Fibroblast of mammary gland (primary cell): ENCODE measurements at regions not wholly inside any gene's neighbourhood (a gene's known extent, or its start where the extent isn't known, plus 50 kb on each side); places are given as distances from the start of the nearest gene placed in this dataset.
A peak's percentile ranks its signal among the peaks of the same experiment; 100 is the strongest.

Experiments used
- DNase-seq: peaks from one replicate; pipeline ENCODE4 v3.0.0-alpha.2; 2010; ENCODE audit warnings: low read depth
- H3K4me3 ChIP-seq: 2 replicates; pipeline ENCODE4 v1.5.1; 2011; ENCODE audit warnings: low read depth, mild to moderate bottlenecking, low read length, moderate library complexity; ENCODE audit not compliant: control insufficient read depth
- TF ChIP-seq, protein P1 (sequence below): conservative IDR thresholded peaks from 2 replicates; pipeline ENCODE4 v1.5.1; 2011; ENCODE audit warnings: low read depth, low read length, inconsistent platforms; ENCODE audit not compliant: control insufficient read depth, insufficient read depth

DNA sequence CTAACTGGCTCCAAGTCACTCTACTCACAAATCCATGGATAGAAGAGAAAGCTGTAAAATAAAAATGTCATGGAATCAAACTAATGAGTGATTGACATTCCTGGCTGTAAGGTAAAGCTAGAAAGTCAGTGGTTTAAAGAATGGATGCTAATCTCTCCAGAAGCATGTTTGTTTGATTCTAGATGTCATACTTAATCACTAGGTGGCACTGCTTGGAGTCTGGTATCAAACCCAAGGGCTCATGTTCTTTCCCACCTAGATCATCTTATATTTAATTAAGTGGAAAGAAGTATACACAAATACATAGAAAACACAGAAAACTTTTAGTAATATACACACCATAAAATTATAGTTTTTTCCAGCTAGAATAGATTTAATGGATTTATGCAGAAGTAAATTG is 2666.6 kb downstream of the PCDH7 start:
- H3K4me3 ChIP-seq = no peak overlapping the region
- TF ChIP-seq, protein P1, sequence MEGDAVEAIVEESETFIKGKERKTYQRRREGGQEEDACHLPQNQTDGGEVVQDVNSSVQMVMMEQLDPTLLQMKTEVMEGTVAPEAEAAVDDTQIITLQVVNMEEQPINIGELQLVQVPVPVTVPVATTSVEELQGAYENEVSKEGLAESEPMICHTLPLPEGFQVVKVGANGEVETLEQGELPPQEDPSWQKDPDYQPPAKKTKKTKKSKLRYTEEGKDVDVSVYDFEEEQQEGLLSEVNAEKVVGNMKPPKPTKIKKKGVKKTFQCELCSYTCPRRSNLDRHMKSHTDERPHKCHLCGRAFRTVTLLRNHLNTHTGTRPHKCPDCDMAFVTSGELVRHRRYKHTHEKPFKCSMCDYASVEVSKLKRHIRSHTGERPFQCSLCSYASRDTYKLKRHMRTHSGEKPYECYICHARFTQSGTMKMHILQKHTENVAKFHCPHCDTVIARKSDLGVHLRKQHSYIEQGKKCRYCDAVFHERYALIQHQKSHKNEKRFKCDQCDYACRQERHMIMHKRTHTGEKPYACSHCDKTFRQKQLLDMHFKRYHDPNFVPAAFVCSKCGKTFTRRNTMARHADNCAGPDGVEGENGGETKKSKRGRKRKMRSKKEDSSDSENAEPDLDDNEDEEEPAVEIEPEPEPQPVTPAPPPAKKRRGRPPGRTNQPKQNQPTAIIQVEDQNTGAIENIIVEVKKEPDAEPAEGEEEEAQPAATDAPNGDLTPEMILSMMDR = peak; percentile 9
- peak; percentile 4 for DNase-seq

DNA sequence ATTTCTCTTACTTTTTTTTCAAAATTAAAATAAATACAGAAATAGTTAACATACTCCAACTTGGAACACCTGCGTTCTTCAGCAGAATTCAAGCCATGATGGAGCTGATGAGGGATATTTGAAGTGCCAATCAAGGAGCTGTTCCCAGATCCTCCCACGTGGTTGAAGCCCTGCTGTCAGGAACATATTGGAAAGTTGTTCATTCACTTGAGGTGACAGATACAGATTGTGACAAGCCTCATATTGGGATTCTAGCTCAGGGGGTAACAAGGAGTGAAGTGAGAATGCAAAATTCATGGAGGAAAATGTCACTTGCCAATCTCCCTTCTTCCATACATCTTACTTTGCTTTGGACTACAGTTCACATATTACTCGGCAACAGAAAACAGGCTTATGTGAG is 2670.8 kb downstream of the PCDH7 start:
- DNase-seq = no peak
- no peak overlapping the region for H3K4me3 ChIP-seq
- TF ChIP-seq, protein P1 = no peak

DNA sequence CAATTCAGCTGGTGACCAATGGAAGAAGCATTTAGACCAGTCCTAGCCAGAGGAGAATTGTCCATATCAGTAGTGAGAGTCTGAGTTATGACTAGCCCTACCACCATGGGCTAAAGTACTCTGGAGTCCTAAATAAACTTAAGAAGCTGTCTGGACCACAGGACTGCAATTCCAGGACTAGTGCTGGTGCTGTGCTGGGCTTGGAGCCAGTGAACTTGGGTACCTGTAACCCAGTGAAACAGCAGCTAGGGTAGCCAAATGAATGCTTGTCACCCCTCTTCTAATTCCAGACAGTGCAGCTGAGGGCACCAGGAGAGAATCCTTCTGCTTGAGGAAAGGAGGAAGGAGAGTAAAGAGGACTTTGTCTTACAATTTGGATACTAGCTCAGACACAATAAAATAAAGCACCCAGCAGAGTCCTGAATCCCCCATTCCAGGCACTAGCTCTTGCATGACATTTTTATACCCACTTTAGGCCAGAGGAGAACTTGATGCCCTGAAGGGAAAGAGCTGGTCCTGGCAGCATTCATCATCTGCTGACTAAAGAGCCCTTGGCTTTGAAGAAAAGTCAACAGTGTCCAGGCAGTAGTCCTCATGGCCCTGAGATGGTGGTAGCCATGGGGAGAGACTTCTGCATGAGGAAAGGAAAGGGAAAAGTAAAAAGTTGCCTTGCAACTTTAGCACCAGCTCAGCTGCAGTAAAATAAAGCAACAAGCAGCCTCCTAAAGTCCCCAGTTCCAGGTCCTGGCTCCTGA is 2675.7 kb downstream of the PCDH7 start:
- no peak overlapping the region for H3K4me3 ChIP-seq
- TF ChIP-seq, protein P1 = no peak
- no peak for DNase-seq

DNA sequence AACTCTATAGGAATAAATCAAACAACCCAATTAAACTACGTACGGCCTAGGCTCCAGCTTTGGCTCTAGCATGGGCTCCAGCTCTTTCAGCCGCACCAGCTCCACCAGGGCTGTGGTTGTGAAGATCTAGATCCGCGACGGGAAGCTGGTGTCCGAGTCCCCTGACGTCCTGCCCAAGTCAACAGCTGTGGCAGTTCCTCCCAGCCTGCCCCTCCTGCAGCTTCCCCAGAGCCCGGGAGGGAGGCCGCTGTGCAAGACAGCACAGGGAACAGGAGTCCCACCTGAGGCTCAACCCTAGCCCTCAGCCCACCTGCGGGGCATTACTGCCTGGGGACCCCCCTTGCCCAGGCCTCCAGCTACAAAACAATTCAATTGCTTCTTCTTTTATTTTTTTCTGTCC is 2680.3 kb downstream of the PCDH7 start:
- DNase-seq = no peak
- TF ChIP-seq, protein P1 = no peak
- no peak overlapping the region for H3K4me3 ChIP-seq

DNA sequence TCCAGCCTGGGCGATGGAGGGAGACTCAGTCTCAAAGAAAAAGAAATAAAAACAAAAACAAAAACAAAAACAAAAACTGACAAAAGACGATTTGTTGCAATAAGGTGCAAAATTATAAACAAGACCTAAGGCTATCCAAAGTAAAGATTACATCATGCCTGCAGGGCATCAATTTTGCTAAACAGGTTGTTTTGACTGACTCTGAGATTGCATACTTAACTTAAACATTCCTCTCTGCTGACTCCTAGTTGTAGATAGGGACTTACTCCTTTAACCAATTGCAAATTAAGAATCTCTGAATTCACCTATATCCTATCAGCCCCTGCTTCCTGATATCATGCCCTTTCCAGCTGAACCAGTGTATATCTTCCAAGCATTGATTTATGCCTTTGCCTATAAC is 2687.3 kb downstream of the PCDH7 start:
- TF ChIP-seq, protein P1 = no peak
- DNase-seq = no peak
- H3K4me3 ChIP-seq = no peak overlapping the region

DNA sequence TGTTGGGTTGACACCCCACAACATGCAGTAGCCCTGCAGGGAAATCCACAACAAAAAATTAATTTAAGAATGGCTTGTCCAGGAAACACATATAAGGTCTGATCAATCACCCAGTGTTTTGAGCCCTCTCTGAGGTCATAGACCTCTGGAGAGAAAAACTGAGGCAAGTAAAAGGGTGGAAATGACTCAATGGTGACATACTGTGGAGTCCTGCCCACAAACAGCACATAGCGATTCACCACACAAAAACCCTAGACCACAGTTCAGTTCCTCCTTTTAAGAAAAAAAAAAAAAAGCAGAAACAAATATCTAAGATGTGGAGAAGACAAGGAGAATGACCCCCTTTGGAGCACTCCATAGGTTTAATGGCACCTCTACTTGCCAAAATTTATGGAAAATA is 2691.0 kb downstream of the PCDH7 start:
- H3K4me3 ChIP-seq = no peak overlapping the region
- TF ChIP-seq, protein P1 = no peak
- peak; percentile 69 for DNase-seq
